ENCODE measurements at regions not wholly inside any gene's neighbourhood (a gene's known extent, or its start where the extent isn't known, plus 50 kb on each side); places are given as distances from the start of the nearest gene placed in this dataset.
"Not testable (repeated sequence)": the region's sequence is repeated elsewhere in the genome, so short reads cannot be mapped to it uniquely, and the experiment has no call there.

- ATAC-seq: no peak
Observed at GRCh38 chr2:187198136-187198535, 249.9 kb downstream of the CALCRL start.

- no peak for ATAC-seq
Observed at GRCh38 chr2:187194049-187194448, 254.0 kb downstream of the CALCRL start.

GRCh38 chr2:187188783-187189631 is 259.0 kb downstream of the CALCRL start:
- no peak for ATAC-seq

- peak; percentile 43 for ATAC-seq
Observed at GRCh38 chr2:187187519-187187918, 260.5 kb downstream of the CALCRL start.

GRCh38 chr2:187180529-187180928 is 267.5 kb downstream of the CALCRL start:
- no peak for ATAC-seq

- ATAC-seq: not testable (repeated sequence)
Observed at GRCh38 chr2:187178876-187179275, 269.2 kb downstream of the CALCRL start.

GRCh38 chr2:187177253-187177652 is 270.8 kb downstream of the CALCRL start:
- ATAC-seq: no peak

- no peak for ATAC-seq
Observed at GRCh38 chr2:187174582-187174981, 273.5 kb downstream of the CALCRL start.

GRCh38 chr2:187171318-187171717 is 276.7 kb downstream of the CALCRL start:
- no peak for ATAC-seq

GRCh38 chr2:187169864-187170263 is 278.2 kb downstream of the CALCRL start:
- no peak for ATAC-seq

- no peak for ATAC-seq
Observed at GRCh38 chr2:187168720-187169713, 279.0 kb downstream of the CALCRL start.

GRCh38 chr2:187167491-187167890 is 280.6 kb downstream of the CALCRL start:
- ATAC-seq: no peak

- no peak for ATAC-seq
Observed at GRCh38 chr2:187165936-187166610, 282.0 kb downstream of the CALCRL start.

GRCh38 chr2:187158452-187158851 is 289.6 kb downstream of the CALCRL start:
- no peak for ATAC-seq

GRCh38 chr2:187157046-187157445 is 291.0 kb downstream of the CALCRL start:
- ATAC-seq: no peak

GRCh38 chr2:187155476-187155875 is 292.6 kb downstream of the CALCRL start:
- ATAC-seq: no peak

- ATAC-seq: no peak
Observed at GRCh38 chr2:187150670-187151069, 297.4 kb downstream of the CALCRL start.

- no peak for ATAC-seq
Observed at GRCh38 chr2:187148059-187148714, 299.2 kb upstream of the ZSWIM2 start.

- no peak for ATAC-seq
Observed at GRCh38 chr2:187143537-187143936, 294.6 kb upstream of the ZSWIM2 start.

GRCh38 chr2:187139469-187139868 is 290.5 kb upstream of the ZSWIM2 start:
- ATAC-seq: no peak

- ATAC-seq: no peak
Observed at GRCh38 chr2:187138265-187138664, 289.3 kb upstream of the ZSWIM2 start.

- ATAC-seq: no peak
Observed at GRCh38 chr2:187136646-187137045, 287.7 kb upstream of the ZSWIM2 start.
